HepG2 (cell line): ENCODE measurements at regions not wholly inside any gene's neighbourhood (a gene's known extent, or its start where the extent isn't known, plus 50 kb on each side); places are given as distances from the start of the nearest gene placed in this dataset.
A peak's percentile ranks its signal among the peaks of the same experiment; 100 is the strongest.

Experiments
- BATF2 ChIP-seq: sonication (generic); formaldehyde crosslinking; IDR thresholded peaks from 2 replicates; pipeline ENCODE4 v1.8.0; 2022; ENCODE audit warnings: mild to moderate bottlenecking, missing genetic modification reagents, moderate library complexity
- CCAR2 ChIP-seq: fragments of 200-400 bp; formaldehyde crosslinking; optimal IDR thresholded peaks from 2 replicates; pipeline ENCODE3; 2018; ENCODE audit warnings: low read depth, mild to moderate bottlenecking, low read length, moderate library complexity
- CREM ChIP-seq, 2 experiments: sonication (generic) in 1 of 2; formaldehyde crosslinking in 1 of 2; IDR thresholded peaks; 2 replicates each; pipeline versions ENCODE4 v1.4.0 to v1.6.1; 2016 to 2020; ENCODE audit warnings: antibody characterized with exemption in 1 of 2, mild to moderate bottlenecking in 1 of 2, missing genetic modification reagents in 1 of 2
- GABPB1 ChIP-seq: IDR thresholded peaks from 2 replicates; pipeline ENCODE4 v1.6.1; 2016; ENCODE audit warnings: mild to moderate bottlenecking, missing genetic modification reagents, moderate library complexity, missing compliant biosample characterization
- HNF1A ChIP-seq, 2 experiments: sonication (generic) in 1 of 2; formaldehyde crosslinking in 1 of 2; IDR thresholded peaks; 2 replicates each; pipeline versions ENCODE4 v1.4.0 to v1.6.1; 2016 to 2020; ENCODE audit warnings: borderline replicate concordance in 1 of 2, low read depth in 1 of 2, mild to moderate bottlenecking in 1 of 2, missing genetic modification reagents in 1 of 2
- MZF1 ChIP-seq: sonication (generic); formaldehyde crosslinking; IDR thresholded peaks from 2 replicates; pipeline ENCODE4 v1.8.1; 2023; ENCODE audit warnings: mild to moderate bottlenecking, missing genetic modification reagents, borderline replicate concordance
- NCOA1 ChIP-seq: sonication (generic); formaldehyde crosslinking; IDR thresholded peaks from 2 replicates; pipeline ENCODE4 v1.9.0; 2021; ENCODE audit warnings: missing genetic modification reagents
- RBAK ChIP-seq: sonication (generic); formaldehyde crosslinking; IDR thresholded peaks from 2 replicates; pipeline ENCODE4 v1.5.1; 2020; ENCODE audit warnings: mild to moderate bottlenecking, missing genetic modification reagents
- SNAPC4 ChIP-seq: sonication (generic); formaldehyde crosslinking; IDR thresholded peaks from 2 replicates; pipeline ENCODE4 v1.4.0; 2020; ENCODE audit warnings: mild to moderate bottlenecking, missing genetic modification reagents
- SPEN ChIP-seq: sonication (generic); formaldehyde crosslinking; IDR thresholded peaks from 2 replicates; pipeline ENCODE4 v1.5.1; 2020; ENCODE audit warnings: low read depth, mild to moderate bottlenecking, missing genetic modification reagents
- ZC3H13 ChIP-seq: sonication (generic); formaldehyde crosslinking; IDR thresholded peaks from 2 replicates; pipeline ENCODE4 v1.8.1; 2023; ENCODE audit warnings: mild to moderate bottlenecking, missing genetic modification reagents, moderate library complexity
- ZNF205 ChIP-seq: IDR thresholded peaks from 2 replicates; pipeline ENCODE4 v1.6.1; 2018; ENCODE audit warnings: missing biosample characterization, missing genetic modification reagents
- ZNF546 ChIP-seq: sonication (generic); formaldehyde crosslinking; conservative IDR thresholded peaks from 2 replicates; pipeline ENCODE4 v1.8.1; 2023; ENCODE audit warnings: mild to moderate bottlenecking, missing genetic modification reagents
- ZNF7 ChIP-seq: IDR thresholded peaks from 2 replicates; pipeline ENCODE4 v1.6.1; 2016; ENCODE audit warnings: missing biosample characterization, missing genetic modification reagents
- ZNF883 ChIP-seq: sonication (generic); formaldehyde crosslinking; IDR thresholded peaks from 2 replicates; pipeline ENCODE4 v1.5.1; 2020; ENCODE audit warnings: mild to moderate bottlenecking, missing genetic modification reagents; ENCODE audit errors: not compliant biosample characterization
- TF ChIP-seq, protein P1 (sequence below): sonication (generic); formaldehyde crosslinking; IDR thresholded peaks from 2 replicates; pipeline ENCODE4 v1.4.0; 2020; ENCODE audit warnings: missing genetic modification reagents
- TF ChIP-seq, protein P2 (sequence below): sonication (generic); formaldehyde crosslinking; IDR thresholded peaks from 2 replicates; pipeline ENCODE4 v1.5.0; 2020; ENCODE audit warnings: mild to moderate bottlenecking, missing genetic modification reagents

GRCh38 chr6:113699239-113699638 lies 157.9 kb upstream of the MARCKS start (continued):
- TF ChIP-seq, protein P1, sequence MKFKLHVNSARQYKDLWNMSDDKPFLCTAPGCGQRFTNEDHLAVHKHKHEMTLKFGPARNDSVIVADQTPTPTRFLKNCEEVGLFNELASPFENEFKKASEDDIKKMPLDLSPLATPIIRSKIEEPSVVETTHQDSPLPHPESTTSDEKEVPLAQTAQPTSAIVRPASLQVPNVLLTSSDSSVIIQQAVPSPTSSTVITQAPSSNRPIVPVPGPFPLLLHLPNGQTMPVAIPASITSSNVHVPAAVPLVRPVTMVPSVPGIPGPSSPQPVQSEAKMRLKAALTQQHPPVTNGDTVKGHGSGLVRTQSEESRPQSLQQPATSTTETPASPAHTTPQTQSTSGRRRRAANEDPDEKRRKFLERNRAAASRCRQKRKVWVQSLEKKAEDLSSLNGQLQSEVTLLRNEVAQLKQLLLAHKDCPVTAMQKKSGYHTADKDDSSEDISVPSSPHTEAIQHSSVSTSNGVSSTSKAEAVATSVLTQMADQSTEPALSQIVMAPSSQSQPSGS (CRISPR knock-in tag) = peak; percentile 58; the same call in 1 of the 2 replicates
- no peak for TF ChIP-seq CCAR2
- TF ChIP-seq CREM (IDR thresholded peaks at IDR 0.05) = 0 out of 2 replicates have a peak, but pooled peaks have one; percentile 14
- TF ChIP-seq CREM (CRISPR knock-in tag; IDR thresholded peaks at IDR 0.05) = no peak
- TF ChIP-seq, protein P2, sequence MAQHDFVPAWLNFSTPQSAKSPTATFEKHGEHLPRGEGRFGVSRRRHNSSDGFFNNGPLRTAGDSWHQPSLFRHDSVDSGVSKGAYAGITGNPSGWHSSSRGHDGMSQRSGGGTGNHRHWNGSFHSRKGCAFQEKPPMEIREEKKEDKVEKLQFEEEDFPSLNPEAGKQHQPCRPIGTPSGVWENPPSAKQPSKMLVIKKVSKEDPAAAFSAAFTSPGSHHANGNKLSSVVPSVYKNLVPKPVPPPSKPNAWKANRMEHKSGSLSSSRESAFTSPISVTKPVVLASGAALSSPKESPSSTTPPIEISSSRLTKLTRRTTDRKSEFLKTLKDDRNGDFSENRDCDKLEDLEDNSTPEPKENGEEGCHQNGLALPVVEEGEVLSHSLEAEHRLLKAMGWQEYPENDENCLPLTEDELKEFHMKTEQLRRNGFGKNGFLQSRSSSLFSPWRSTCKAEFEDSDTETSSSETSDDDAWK = no peak
- no peak for TF ChIP-seq ZNF7
- peak; percentile 31; the same call in 1 of the 2 replicates for TF ChIP-seq ZNF205 (CRISPR knock-in tag)
- no peak for TF ChIP-seq ZC3H13 (CRISPR knock-in tag)
- TF ChIP-seq ZNF883 (CRISPR knock-in tag) = no peak
- no peak for TF ChIP-seq NCOA1
- no peak for TF ChIP-seq BATF2
- no peak for TF ChIP-seq HNF1A (IDR thresholded peaks at IDR 0.05; ENCODE audit: low read depth)
- no peak for TF ChIP-seq HNF1A (CRISPR knock-in tag; IDR thresholded peaks at IDR 0.05; ENCODE audit: borderline replicate concordance)
- TF ChIP-seq SNAPC4 = no peak
- no peak for TF ChIP-seq GABPB1 (CRISPR knock-in tag)
- TF ChIP-seq RBAK (CRISPR knock-in tag) = no peak
- TF ChIP-seq ZNF546 (CRISPR knock-in tag) = no peak
- no peak for TF ChIP-seq SPEN (CRISPR knock-in tag)
- no peak for TF ChIP-seq MZF1
